Right renal pelvis (tissue), 4 donors: ENCODE measurements at regions not wholly inside any gene's neighbourhood (a gene's known extent, or its start where the extent isn't known, plus 50 kb on each side); places are given as distances from the start of the nearest gene placed in this dataset.
"Not testable (repeated sequence)": the region's sequence is repeated elsewhere in the genome, so short reads cannot be mapped to it uniquely, and the experiment has no call there.

Experiments
- DNase-seq, 4 donors: peaks; one replicate each; pipeline ENCODE4 v3.0.0-alpha.2; 2013; ENCODE audit warnings: low read depth in 4 of 4, low spot score in 3 of 4, missing footprints in 1 of 4

GRCh38 chr12:97711392-97711791 is 248.8 kb downstream of the RMST start:
- no peak for DNase-seq

DNA sequence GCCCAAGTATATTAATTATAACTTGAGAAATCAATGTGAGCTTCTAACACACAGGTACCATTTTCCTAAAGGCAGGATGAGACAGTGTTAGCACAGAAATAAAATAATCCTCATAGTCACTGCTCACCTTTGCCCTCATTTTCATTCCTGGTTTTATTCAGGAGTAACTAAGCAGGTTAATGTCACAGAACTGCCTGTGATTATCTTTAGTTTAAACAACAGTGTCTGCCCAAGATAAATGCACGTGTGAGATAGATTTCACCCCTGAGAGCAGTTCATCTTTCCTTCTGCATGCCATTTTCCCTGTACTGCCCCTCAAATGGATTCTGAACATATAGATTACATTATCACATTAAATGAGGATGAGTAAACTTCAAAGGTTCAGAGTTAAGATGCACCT is 250.7 kb downstream of the RMST start:
- DNase-seq = no peak

- DNase-seq = no peak
These were observed 251.5 kb downstream of the RMST start for GRCh38 chr12:97714107-97714563.

- DNase-seq = no peak
These were observed 253.8 kb downstream of the RMST start for GRCh38 chr12:97716356-97716755.

DNA sequence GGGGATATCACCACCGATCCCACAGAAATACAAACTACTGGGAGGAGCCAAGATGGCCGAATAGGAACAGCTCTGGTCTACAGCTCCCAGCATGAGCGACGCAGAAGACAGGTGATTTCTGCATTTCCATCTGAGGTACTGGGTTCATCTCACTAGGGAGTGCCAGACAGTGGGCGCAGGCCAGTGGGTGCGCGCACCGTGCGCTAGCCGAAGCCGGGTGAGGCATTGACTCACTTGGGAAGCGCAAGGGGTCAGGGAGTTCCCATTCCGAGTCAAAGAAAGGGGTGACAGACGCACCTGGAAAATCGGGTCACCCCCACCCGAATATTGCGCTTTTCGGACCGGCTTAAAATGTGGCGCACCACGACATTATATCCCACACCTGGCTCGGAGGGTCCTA is 261.2 kb downstream of the RMST start:
- DNase-seq = not testable (repeated sequence)

GRCh38 chr12:97745406-97746101 is 282.9 kb downstream of the RMST start:
- DNase-seq = no peak

- DNase-seq = no peak
These were observed 285.7 kb downstream of the RMST start for GRCh38 chr12:97748298-97748697.

GRCh38 chr12:97751704-97752103 is 289.1 kb downstream of the RMST start:
- no peak for DNase-seq

GRCh38 chr12:97752129-97752528 is 289.5 kb downstream of the RMST start:
- no peak for DNase-seq

DNA sequence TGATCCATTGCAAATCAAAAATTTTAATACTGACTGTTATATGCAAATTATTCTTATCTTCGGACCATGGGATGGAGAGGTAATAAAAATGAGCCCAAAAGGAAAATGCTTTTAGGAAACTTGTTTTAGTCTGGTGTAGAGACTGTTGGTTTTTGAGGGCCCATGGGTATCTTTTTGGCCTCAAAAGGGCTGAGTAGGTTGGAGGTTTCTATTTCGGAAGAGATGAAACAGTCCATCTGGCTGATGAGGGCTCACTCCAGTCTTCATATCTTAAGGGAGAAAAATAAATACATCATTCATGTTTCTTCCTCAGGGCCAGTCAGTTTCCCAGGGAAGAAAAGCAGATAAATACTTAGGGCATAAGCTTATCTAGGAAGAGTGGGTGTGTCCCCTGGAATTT is 290.7 kb downstream of the RMST start:
- no peak for DNase-seq

- DNase-seq = no peak
These were observed 291.7 kb downstream of the RMST start for GRCh38 chr12:97754306-97754705.

- no peak for DNase-seq
These were observed 293.6 kb downstream of the RMST start for GRCh38 chr12:97756066-97756666.

- DNase-seq = no peak
These were observed 294.1 kb downstream of the RMST start for GRCh38 chr12:97756741-97757140.

DNA sequence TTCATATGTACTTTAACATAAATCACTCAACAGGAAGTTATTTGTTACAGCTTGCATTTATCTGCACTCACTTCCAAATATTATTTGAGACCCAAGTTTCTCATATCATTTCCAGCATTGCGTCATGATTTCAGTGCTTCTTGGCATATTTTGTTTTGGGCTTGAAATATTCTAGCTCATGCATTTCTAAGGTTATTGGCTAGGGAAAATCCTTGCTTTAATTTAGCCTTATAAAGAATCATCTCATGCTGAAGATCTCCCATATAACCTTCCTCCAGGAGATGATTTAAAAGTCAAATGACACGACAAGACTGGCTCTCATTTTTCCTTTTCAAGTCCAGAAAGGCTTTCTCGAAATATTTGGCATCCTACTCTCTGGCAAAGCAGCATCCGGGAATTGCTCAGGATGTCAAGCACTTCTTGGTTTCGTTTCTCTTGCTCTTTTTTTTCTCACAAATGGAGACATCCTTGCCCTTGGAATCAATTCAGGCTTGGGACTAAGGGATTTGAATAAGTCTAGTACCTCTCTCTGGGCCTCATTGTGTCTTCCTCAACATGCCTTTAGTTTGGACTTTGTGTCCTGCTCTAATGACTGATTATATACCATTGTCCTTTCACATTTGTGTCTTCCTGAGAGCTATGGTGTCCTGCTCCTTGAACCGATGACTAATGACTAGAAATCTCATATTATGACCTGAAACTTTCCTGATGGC is 295.0 kb downstream of the RMST start:
- no peak for DNase-seq

DNA sequence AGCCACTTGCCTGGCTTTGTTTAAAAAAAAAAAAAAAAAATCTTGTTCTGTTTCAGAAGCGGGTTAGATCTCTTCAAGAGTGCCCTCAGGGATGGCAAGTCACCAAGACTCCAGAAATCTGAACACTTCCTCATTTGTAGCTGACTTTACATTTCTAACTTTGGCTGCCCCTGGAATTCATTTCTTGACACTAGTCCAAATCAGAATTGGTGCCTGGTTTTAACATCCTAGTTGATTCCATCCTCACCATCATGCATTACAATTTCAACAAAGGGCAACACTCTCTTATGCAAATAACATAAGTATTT is 295.5 kb downstream of the RMST start:
- no peak for DNase-seq

DNA sequence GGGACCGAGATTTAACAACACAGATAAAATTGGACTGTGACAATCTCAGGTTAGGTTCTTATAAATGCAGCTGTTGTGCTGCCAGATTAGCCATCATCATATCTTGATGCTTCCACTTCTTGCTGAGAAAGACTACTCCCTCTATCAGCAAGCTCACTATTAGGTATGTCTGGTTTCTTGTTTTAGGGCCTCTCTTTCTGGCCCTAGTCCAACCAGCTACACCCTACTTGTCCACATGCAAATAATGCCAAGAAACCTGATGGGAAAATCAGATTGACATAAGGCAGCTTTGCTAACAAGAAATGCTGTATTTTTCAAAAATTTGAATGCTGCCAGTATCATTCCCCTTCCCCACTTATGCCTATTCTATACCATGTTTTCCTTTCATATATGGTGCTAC is 296.0 kb downstream of the RMST start:
- no peak for DNase-seq

GRCh38 chr12:97760601-97761000 is 298.0 kb downstream of the RMST start:
- no peak for DNase-seq

- DNase-seq = no peak
These were observed 300.5 kb downstream of the RMST start for GRCh38 chr12:97763113-97763512.

DNA sequence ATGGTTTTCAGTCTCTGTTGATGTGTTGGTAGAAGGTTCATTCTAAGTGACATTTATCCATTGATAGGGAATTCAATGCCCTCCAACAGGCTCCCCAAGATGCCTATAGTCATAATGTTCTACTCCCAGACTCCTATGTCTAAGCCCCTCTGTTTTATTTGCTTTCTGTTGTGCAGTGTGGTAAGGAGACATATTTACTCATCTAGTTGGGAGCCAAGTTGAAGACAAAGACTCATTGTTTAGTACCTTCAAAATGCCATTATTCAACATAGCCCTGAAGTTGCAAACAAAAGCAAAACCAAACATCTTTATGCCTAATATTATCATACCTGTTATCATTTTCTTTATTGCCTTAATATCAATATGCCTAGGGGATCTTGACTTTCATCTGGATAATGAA is 302.1 kb downstream of the RMST start:
- DNase-seq = no peak

DNA sequence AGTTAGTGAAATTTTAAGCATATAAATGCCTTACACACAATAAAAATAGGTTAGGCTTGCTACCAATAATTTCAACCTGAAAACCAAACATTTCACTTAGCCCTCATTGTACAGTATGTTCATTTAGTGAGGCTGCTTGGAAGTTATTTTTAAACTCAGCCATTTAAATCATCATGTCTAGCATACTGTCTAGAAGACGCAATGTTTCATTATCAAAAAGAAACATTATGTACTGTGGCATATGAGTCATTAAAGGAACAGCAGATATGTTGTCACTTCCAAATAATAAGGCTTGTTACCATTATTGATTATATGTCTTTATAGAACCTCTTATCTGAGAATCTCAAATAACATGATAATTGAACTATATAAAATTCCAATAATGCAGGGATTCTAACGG is 304.7 kb downstream of the RMST start:
- DNase-seq = no peak

GRCh38 chr12:97778111-97778510 is 315.5 kb downstream of the RMST start:
- no peak for DNase-seq

DNA sequence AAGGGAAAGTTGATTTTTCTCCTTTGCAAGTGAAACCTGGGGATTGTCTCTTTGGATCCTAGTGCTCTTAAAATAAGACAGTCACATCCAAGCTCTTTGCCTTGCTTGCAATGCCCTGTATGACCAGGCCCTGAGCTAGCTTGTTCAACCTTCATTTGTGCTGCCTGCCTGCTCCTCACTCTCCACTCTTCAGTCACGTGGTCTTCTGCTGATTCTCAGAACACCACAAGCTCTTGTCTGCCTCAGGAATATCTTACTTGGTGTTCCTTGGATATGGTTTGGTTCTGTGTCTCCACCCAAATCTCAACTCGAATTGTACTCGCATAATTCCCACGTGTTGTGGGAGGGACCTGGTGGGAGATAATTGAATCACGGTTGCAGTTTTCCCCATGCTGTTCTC is 318.7 kb downstream of the RMST start:
- DNase-seq = no peak
